K562 (cell line): ENCODE measurements at regions not wholly inside any gene's neighbourhood (a gene's known extent, or its start where the extent isn't known, plus 50 kb on each side); places are given as distances from the start of the nearest gene placed in this dataset.
A peak's percentile ranks its signal among the peaks of the same experiment; 100 is the strongest.

Experiments used
- ATAC-seq: fragments of 200-7000 bp; cut with Tn5 transposase; 3 replicates; pipeline ENCODE4 v1.9.1; 2020; ENCODE audit warnings: moderate library complexity
- BruUV-seq: library from RNA; stranded (reverse); fragments of 400-500 nt; replicated peaks from 2 replicates; lab custom pipeline; 2021; lab: Mats Ljungman, UMichigan
- CTCF ChIA-PET: fragments of 300-600 bp; formaldehyde crosslinking; extraction: SDS; loops from one replicate; lab custom pipeline; 2021; ENCODE audit warnings: low intra/inter-chr PET ratio; lab: Yijun Ruan, JAX
- POLR2A ChIA-PET: fragments of 300-600, 350-650 bp; sonication (Branson Sonifier 250); formaldehyde crosslinking; extraction: SDS; loops from one replicate; lab custom pipeline; 2021; ENCODE audit warnings: antibody characterized with exemption, inconsistent platforms; lab: Yijun Ruan, JAX
- DNase-seq, 4 experiments: peaks; one replicate each; pipeline versions ENCODE4 v3.0.0 to v3.0.0-alpha.2; 2011 to 2018; ENCODE audit warnings: low spot score in 3 of 4, mixed read lengths in 3 of 4; ENCODE audit errors: extremely low read depth in 1 of 4
- FAIRE-seq: peaks from 2 replicates; lab custom pipeline; 2011; peaks lifted over from hg19 to GRCh38; lab: Jason Lieb, UNC
- H2AFZ ChIP-seq: 2 replicates; pipeline ENCODE4 v1.6.0; 2011; ENCODE audit warnings: low read depth, low read length, control low read depth, inconsistent platforms
- H3K27ac ChIP-seq: fragments of 200-600 bp; 3 replicates; pipeline ENCODE4 v1.8.0; 2011; ENCODE audit warnings: low read depth, mild to moderate bottlenecking, control low read depth, inconsistent platforms, low read length, moderate library complexity, mixed read lengths; ENCODE audit errors: extremely low read depth
- H3K27me3 ChIP-seq, 2 experiments: fragments of 300-600 bp in 1 of 2; 2 replicates in 1 of 2; 3 replicates in 1 of 2; pipeline versions ENCODE4 v1.6.0 to v1.8.0; 2011; ENCODE audit warnings: inconsistent platforms in 2 of 2, low read length in 2 of 2, mild to moderate bottlenecking in 1 of 2, mixed read lengths in 1 of 2, moderate library complexity in 1 of 2; ENCODE audit not compliant: control insufficient read depth in 2 of 2, insufficient read depth in 2 of 2
- H3K36me3 ChIP-seq: fragments of 300-600 bp; 3 replicates; pipeline ENCODE4 v1.8.0; 2011; ENCODE audit warnings: mild to moderate bottlenecking, low read length, inconsistent platforms; ENCODE audit not compliant: control insufficient read depth, insufficient read depth
- H3K4me1 ChIP-seq, 2 experiments: fragments of 200-600 bp in 1 of 2; replicated peaks in 1 of 2; 2 replicates in 1 of 2; 3 replicates in 1 of 2; pipeline versions ENCODE4 v1.5.1 to v1.8.0; 2011; ENCODE audit warnings: inconsistent platforms in 2 of 2, low read length in 2 of 2, mild to moderate bottlenecking in 1 of 2, mixed read lengths in 1 of 2, moderate library complexity in 1 of 2; ENCODE audit not compliant: control insufficient read depth in 2 of 2, insufficient read depth in 2 of 2
- H3K4me2 ChIP-seq: 2 replicates; pipeline ENCODE4 v1.6.1; 2011; ENCODE audit warnings: low read length, control low read depth, inconsistent platforms, mixed read lengths; ENCODE audit not compliant: insufficient read depth
- H3K4me3 ChIP-seq: fragments of 200-600 bp; sonication (generic), shearing (Covaris generic); 2 replicates; pipeline ENCODE4 v1.5.1; 2016; ENCODE audit warnings: control low read depth, inconsistent platforms
- H3K79me2 ChIP-seq: fragments of 200-600 bp; 3 replicates; pipeline ENCODE4 v1.8.0; 2011; ENCODE audit warnings: low read length, inconsistent platforms; ENCODE audit not compliant: control insufficient read depth, insufficient read depth
- H3K9ac ChIP-seq, 2 experiments: 2 replicates each; pipeline versions ENCODE4 v1.6.0 to v1.6.1; 2011; ENCODE audit warnings: low read depth in 2 of 2, low read length in 2 of 2, control low read depth in 1 of 2, inconsistent platforms in 1 of 2, mild to moderate bottlenecking in 1 of 2, mixed read lengths in 1 of 2; ENCODE audit not compliant: insufficient read depth in 1 of 2
- H3K9me1 ChIP-seq: one replicate; pipeline ENCODE4 v1.6.0; 2011; ENCODE audit warnings: inconsistent platforms, mild to moderate bottlenecking, low read length, moderate library complexity; ENCODE audit not compliant: control insufficient read depth, insufficient read depth
- H3K9me3 ChIP-seq: replicated peaks from 2 replicates; pipeline ENCODE4 v1.5.1; 2011; ENCODE audit warnings: low read depth, low read length, inconsistent platforms; ENCODE audit not compliant: control insufficient read depth, insufficient read depth
- H4K20me1 ChIP-seq: replicated peaks from 2 replicates; pipeline ENCODE4 v1.6.1; 2011; ENCODE audit warnings: low read length, inconsistent platforms, mixed read lengths; ENCODE audit not compliant: control insufficient read depth, insufficient read depth
- DNMT1 ChIP-seq: fragments of 450-650 bp; IDR thresholded peaks from 2 replicates; pipeline ENCODE4 v1.6.1; 2016; ENCODE audit warnings: antibody characterized with exemption, mild to moderate bottlenecking
- GABPA ChIP-seq: fragments of 200-800 bp; sonication (Bioruptor generic); conservative IDR thresholded peaks from 2 replicates; pipeline ENCODE4 v1.6.1; 2016; ENCODE audit warnings: low read depth, missing genetic modification characterization, missing compliant biosample characterization
- GTF2B ChIP-seq: IDR thresholded peaks from 2 replicates; pipeline ENCODE4 v1.6.1; 2011; ENCODE audit not compliant: insufficient read length; ENCODE audit errors: extremely low read depth
- KHSRP ChIP-seq: fragments of 450-650 bp; IDR thresholded peaks from 2 replicates; pipeline ENCODE4 v1.6.1; 2017
- MAZ ChIP-seq, 2 experiments: fragments of 450-650 bp in 1 of 2; sonication (generic) in 1 of 2; formaldehyde crosslinking; IDR thresholded peaks in 1 of 2; conservative IDR thresholded peaks in 1 of 2; 2 replicates each; pipeline versions ENCODE4 v1.4.0 to v1.5.0; 2020; ENCODE audit warnings: mild to moderate bottlenecking in 1 of 2, missing genetic modification reagents in 1 of 2
- NR3C1 ChIP-seq: sonication (generic); formaldehyde crosslinking; IDR thresholded peaks from 2 replicates; pipeline ENCODE4 v1.8.1; 2022; ENCODE audit warnings: missing genetic modification reagents
- PHF8 ChIP-seq: fragments of 200-600 bp; sonication (generic); IDR thresholded peaks from 2 replicates; pipeline ENCODE4 v1.6.1; 2012; ENCODE audit warnings: mixed run types, mild to moderate bottlenecking, inconsistent platforms, low read length, moderate library complexity, borderline replicate concordance
- RBFOX2 ChIP-seq: fragments of 200-400 bp; formaldehyde crosslinking; IDR thresholded peaks from 2 replicates; pipeline ENCODE4 v1.6.1; 2017; ENCODE audit warnings: low read depth, mild to moderate bottlenecking, low read length, moderate library complexity
- SFPQ ChIP-seq: fragments of 200-400 bp; formaldehyde crosslinking; IDR thresholded peaks from 2 replicates; pipeline ENCODE4 v1.6.1; 2017; ENCODE audit warnings: mild to moderate bottlenecking, low read depth, low read length, moderate library complexity
- THAP12 ChIP-seq: fragments of 250-450 bp; sonication (Bioruptor Pico); IDR thresholded peaks from 2 replicates; pipeline ENCODE4 v1.9.0; 2021; ENCODE audit warnings: mild to moderate bottlenecking, inconsistent platforms
- U2AF1 ChIP-seq: fragments of 200-400 bp; formaldehyde crosslinking; optimal IDR thresholded peaks from 2 replicates; pipeline ENCODE3; 2017; ENCODE audit warnings: mild to moderate bottlenecking, low read depth, low read length, moderate library complexity
- ZBTB12 ChIP-seq: fragments of 250-450 bp; sonication (Bioruptor Pico); IDR thresholded peaks from 2 replicates; pipeline ENCODE4 v1.4.0; 2020
- WGBS: fragments of 100-300 bp; shearing (Covaris generic); methylation state at CpG from one replicate; pipeline ENCODE4 v1.1.6; 2016; ENCODE audit warnings: low coverage, mixed read lengths; ENCODE audit not compliant: insufficient coverage; ENCODE audit errors: missing lambda C conversion rate; 5-methylcytosine and 5-hydroxymethylcytosine counted together
- in situ Hi-C: fragments of 300-500 bp; cut with MboI; formaldehyde crosslinking; loops from 4 replicates; pipeline ENCODE4 v1.15.0; 2018; ENCODE audit warnings: inconsistent platforms, mixed read lengths
- intact Hi-C: fragments of 100-400 bp; cut with micrococcal nuclease; formaldehyde crosslinking; loops from 2 replicates; pipeline ENCODE4 v1.14.2; 2022
- TF ChIP-seq, protein P1 (sequence below): sonication (generic); formaldehyde crosslinking; IDR thresholded peaks from 2 replicates; pipeline ENCODE4 v1.8.1; 2022; ENCODE audit warnings: missing genetic modification reagents

- TF ChIP-seq NR3C1 (CRISPR knock-in tag), result no peak
Measured at GRCh38 chr9:97140566-97140965, 101.6 kb upstream of the CTSV start (continued).

- no peaks in the 10 kb centered on the region; a peak in 2 of 5 replicates for H3K4me1 ChIP-seq
- no peaks in the 10 kb centered on the region for H3K9me1 ChIP-seq
- no peak overlapping the region for H3K4me2 ChIP-seq
- ChIA-PET POLR2A (interaction anchor here (0.6 kb wide), 2 partner anchors 31 to 1509 kb away, joined by 3 read pairs; no protein-coding TSS in a partner anchor), CTCF (no interaction called here)
- H4K20me1 ChIP-seq, result no peaks in the 10 kb centered on the region
- H3K27ac ChIP-seq, result no peak overlapping the region
- H3K9me3 ChIP-seq, result no peaks in the 10 kb centered on the region
- no peak overlapping the region for H2AFZ ChIP-seq
- FAIRE-seq, result peak; percentile 23
- H3K4me3 ChIP-seq, result no peak overlapping the region
- WGBS, result 3% methylated on average over 2 of the region's 2 CpGs
- no peak overlapping the region for H3K9ac ChIP-seq
- in situ Hi-C loops (no loop called here), intact Hi-C loops (no loop called here)
- no peaks in the 10 kb centered on the region for H3K27me3 ChIP-seq
- ATAC-seq, result no peak
- no TSS peak for BruUV-seq
- no peaks in the 10 kb centered on the region for H3K79me2 ChIP-seq
- DNase-seq, result no peak
- H3K36me3 ChIP-seq, result no peaks in the 10 kb centered on the region
- TF ChIP-seq, protein P1, sequence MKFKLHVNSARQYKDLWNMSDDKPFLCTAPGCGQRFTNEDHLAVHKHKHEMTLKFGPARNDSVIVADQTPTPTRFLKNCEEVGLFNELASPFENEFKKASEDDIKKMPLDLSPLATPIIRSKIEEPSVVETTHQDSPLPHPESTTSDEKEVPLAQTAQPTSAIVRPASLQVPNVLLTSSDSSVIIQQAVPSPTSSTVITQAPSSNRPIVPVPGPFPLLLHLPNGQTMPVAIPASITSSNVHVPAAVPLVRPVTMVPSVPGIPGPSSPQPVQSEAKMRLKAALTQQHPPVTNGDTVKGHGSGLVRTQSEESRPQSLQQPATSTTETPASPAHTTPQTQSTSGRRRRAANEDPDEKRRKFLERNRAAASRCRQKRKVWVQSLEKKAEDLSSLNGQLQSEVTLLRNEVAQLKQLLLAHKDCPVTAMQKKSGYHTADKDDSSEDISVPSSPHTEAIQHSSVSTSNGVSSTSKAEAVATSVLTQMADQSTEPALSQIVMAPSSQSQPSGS, result no peak
- TF ChIP-seq U2AF1, result no peak
- TF ChIP-seq PHF8, result no peak
- TF ChIP-seq SFPQ, result no peak
- no peak for TF ChIP-seq THAP12 (CRISPR knock-in tag)
- no peak for TF ChIP-seq DNMT1
- no peak for TF ChIP-seq ZBTB12 (CRISPR knock-in tag)
- TF ChIP-seq GABPA (tag), result no peak
- no peak for TF ChIP-seq RBFOX2
- TF ChIP-seq MAZ (CRISPR knock-in tag; conservative IDR thresholded peaks at IDR 0.05 in 1 of 2, IDR thresholded peaks at IDR 0.05 in 1 of 2), result no peak
- TF ChIP-seq GTF2B, result no peak
- no peak for TF ChIP-seq KHSRP
Measured at GRCh38 chr9:97136421-97136820, 97.5 kb upstream of the CTSV start.
